Mucosa of descending colon (tissue), 3 donors: ENCODE measurements at regions not wholly inside any gene's neighbourhood (a gene's known extent, or its start where the extent isn't known, plus 50 kb on each side); places are given as distances from the start of the nearest gene placed in this dataset.
"Not testable (repeated sequence)": the region's sequence is repeated elsewhere in the genome, so short reads cannot be mapped to it uniquely, and the experiment has no call there.

ENCODE experiments used
- ATAC-seq: fragments of 200-7000 bp; cut with Tn5 transposase; one replicate; pipeline ENCODE4 v1.9.1; 2020; ENCODE audit warnings: mild to moderate bottlenecking, moderate library complexity
- DNase-seq, 3 donors: peaks; one replicate each; pipeline ENCODE4 v3.0.0-alpha.2; 2020
- H3K36me3 ChIP-seq: fragments of 200-600 bp; one replicate; pipeline ENCODE4 v1.8.0; 2021; ENCODE audit warnings: low read depth, mild to moderate bottlenecking
- H3K4me1 ChIP-seq: fragments of 200-600 bp; one replicate; pipeline ENCODE4 v1.8.0; 2021; ENCODE audit warnings: low read depth, mild to moderate bottlenecking
- H3K4me3 ChIP-seq: fragments of 200-600 bp; one replicate; pipeline ENCODE4 v1.8.0; 2021; ENCODE audit warnings: mild to moderate bottlenecking
- H3K9me3 ChIP-seq: fragments of 200-600 bp; one replicate; pipeline ENCODE4 v1.8.0; 2021; ENCODE audit warnings: mild to moderate bottlenecking
- intact Hi-C, 2 donors: fragments of 100-400 bp; cut with DNase I in 1 of 2; cut with micrococcal nuclease in 1 of 2; formaldehyde crosslinking; loops; one replicate each; pipeline versions ENCODE4 v1.11.0 to v1.11.1; 2022; cut with DNase I, micrococcal nuclease
- TF ChIP-seq, protein P1 (sequence below): fragments of 200-600 bp; IDR thresholded peaks from one replicate; pipeline ENCODE4 v1.8.0; 2022; ENCODE audit warnings: antibody characterized with exemption, mild to moderate bottlenecking
- donor health status: DM: no; HTN: no; CAD: no; lungs with moderate emphysema.
- donor health status: DM: no; HTN: no; CAD: no.
- donor health status: DM: no; HTN: yes; CAD: no.

DNA sequence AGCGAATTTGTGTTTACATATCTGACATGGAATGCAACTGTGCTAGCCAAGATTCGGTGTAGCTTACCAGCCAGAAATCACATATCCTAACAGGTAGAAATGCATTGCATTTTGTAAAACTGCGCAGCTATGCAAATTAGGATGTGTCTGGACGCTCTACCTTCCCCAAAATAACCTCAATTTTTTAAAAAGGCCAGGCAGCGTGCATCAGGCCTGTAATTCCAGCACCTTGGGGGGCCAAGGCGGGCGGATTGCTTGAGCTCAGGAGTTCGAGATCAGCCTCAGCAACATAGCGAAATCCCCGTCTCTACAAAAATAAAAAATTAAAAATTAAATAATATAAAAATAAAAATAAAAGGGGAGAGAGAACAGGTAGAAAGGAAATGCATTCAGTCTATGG, 305.0 kb downstream of the TYW1 start:
- TF ChIP-seq, protein P1, sequence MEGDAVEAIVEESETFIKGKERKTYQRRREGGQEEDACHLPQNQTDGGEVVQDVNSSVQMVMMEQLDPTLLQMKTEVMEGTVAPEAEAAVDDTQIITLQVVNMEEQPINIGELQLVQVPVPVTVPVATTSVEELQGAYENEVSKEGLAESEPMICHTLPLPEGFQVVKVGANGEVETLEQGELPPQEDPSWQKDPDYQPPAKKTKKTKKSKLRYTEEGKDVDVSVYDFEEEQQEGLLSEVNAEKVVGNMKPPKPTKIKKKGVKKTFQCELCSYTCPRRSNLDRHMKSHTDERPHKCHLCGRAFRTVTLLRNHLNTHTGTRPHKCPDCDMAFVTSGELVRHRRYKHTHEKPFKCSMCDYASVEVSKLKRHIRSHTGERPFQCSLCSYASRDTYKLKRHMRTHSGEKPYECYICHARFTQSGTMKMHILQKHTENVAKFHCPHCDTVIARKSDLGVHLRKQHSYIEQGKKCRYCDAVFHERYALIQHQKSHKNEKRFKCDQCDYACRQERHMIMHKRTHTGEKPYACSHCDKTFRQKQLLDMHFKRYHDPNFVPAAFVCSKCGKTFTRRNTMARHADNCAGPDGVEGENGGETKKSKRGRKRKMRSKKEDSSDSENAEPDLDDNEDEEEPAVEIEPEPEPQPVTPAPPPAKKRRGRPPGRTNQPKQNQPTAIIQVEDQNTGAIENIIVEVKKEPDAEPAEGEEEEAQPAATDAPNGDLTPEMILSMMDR, result no peak
- Histone ChIP-seq H3K4me1 (peaks cover 2% of the 10 kb centered on the region), H3K36me3 (peaks cover 2% of the 10 kb centered on the region), H3K4me3 (peak overlapping the region; percentile 59), H3K9me3 (no peaks in the 10 kb centered on the region)
- ATAC-seq (no peak), DNase-seq (peak in 1 of 3 donors; percentile 16)
- intact Hi-C loops, result no loop called here

GRCh38 chr7:67302113-67303039, 305.7 kb downstream of the TYW1 start:
- H3K9me3 ChIP-seq, result no peaks in the 10 kb centered on the region
- H3K4me3 ChIP-seq, result peak overlapping the region; percentile 59
- ATAC-seq (peak; percentile 96), DNase-seq (peak; percentile 97 to 100 (median 98))
- intact Hi-C loops, result no loop called here
- peaks cover 7% of the 10 kb centered on the region for H3K36me3 ChIP-seq
- H3K4me1 ChIP-seq, result peaks cover 2% of the 10 kb centered on the region
- TF ChIP-seq, protein P1, result peak; percentile 2

- H3K4me3 ChIP-seq, ATAC-seq, intact Hi-C loops, H3K4me1 ChIP-seq, DNase-seq, H3K9me3 ChIP-seq, H3K36me3 ChIP-seq: not testable (repeated sequence)
Observed at GRCh38 chr7:67304846-67305245, 308.2 kb downstream of the TYW1 start.

GRCh38 chr7:67306331-67306730, 309.7 kb downstream of the TYW1 start:
- H3K4me3 ChIP-seq, result no peak overlapping the region
- DNase-seq (no peak), ATAC-seq (no peak)
- H3K9me3 ChIP-seq, result no peaks in the 10 kb centered on the region
- H3K36me3 ChIP-seq, result peaks cover 13% of the 10 kb centered on the region
- TF ChIP-seq, protein P1, result no peak
- intact Hi-C loops, result no loop called here
- H3K4me1 ChIP-seq, result peaks cover 2% of the 10 kb centered on the region

- TF ChIP-seq, protein P1, result no peak
Observed at GRCh38 chr7:67309764-67310549, 313.3 kb downstream of the TYW1 start.

GRCh38 chr7:67311901-67312300, 315.3 kb downstream of the TYW1 start:
- TF ChIP-seq, protein P1, result no peak
- Histone ChIP-seq H3K4me3 (no peak overlapping the region), H3K9me3 (no peaks in the 10 kb centered on the region), H3K4me1 (no peaks in the 10 kb centered on the region), H3K36me3 (peaks cover 9% of the 10 kb centered on the region)
- intact Hi-C loops, result no loop called here
- ATAC-seq, result no peak
- DNase-seq, result no peak

More at GRCh38 chr7:67309764-67310549, 313.3 kb downstream of the TYW1 start:
- intact Hi-C loops, result no loop called here
- Histone ChIP-seq H3K4me3 (no peak overlapping the region), H3K9me3 (no peaks in the 10 kb centered on the region), H3K36me3 (peaks cover 13% of the 10 kb centered on the region), H3K4me1 (no peaks in the 10 kb centered on the region)
- ATAC-seq (no peak), DNase-seq (no peak)
